ENCODE measurements at regions not wholly inside any gene's neighbourhood (a gene's known extent, or its start where the extent isn't known, plus 50 kb on each side); places are given as distances from the start of the nearest gene placed in this dataset.
A peak's percentile ranks its signal among the peaks of the same experiment; 100 is the strongest.

GRCh38 chr9:17063535-17064135 is 71.2 kb upstream of the CNTLN start:
- no peak overlapping the region for H3K4me3 Mint-ChIP-seq
- peak; percentile 42 for DNase-seq
- no peaks in the 10 kb centered on the region for H3K9me3 ChIP-seq (ENCODE audit: control insufficient read depth, low read depth, low read length)

More at GRCh38 chr9:17063535-17064135, 71.2 kb upstream of the CNTLN start:
- H2BK15ac ChIP-seq (ENCODE audit: low read depth, low read length), result no peak overlapping the region
- no peak overlapping the region for H3K9ac ChIP-seq (ENCODE audit: extremely low read depth, insufficient read length, low read length)
- no peak overlapping the region for H3K14ac ChIP-seq (ENCODE audit: insufficient read depth, low read length)
- H2BK12ac ChIP-seq (ENCODE audit: insufficient read length, low read depth, low read length), result no peak overlapping the region
- Mint-ChIP-seq H3K36me3 (ENCODE audit: insufficient read depth in 1 of 3, low read depth in 3 of 3) (no peaks in the 10 kb centered on the region), H3K4me1 (no peaks in the 10 kb centered on the region), H3K27me3 (ENCODE audit: low read depth) (no peaks in the 10 kb centered on the region), H3K27ac (no peak overlapping the region), H3K9me3 (no peaks in the 10 kb centered on the region)
- no peaks in the 10 kb centered on the region for H3K23me2 ChIP-seq (ENCODE audit: insufficient read length, low read depth, low read length, poor library complexity, severe bottlenecking)
- H3K4me2 ChIP-seq (ENCODE audit: insufficient read depth, insufficient read length, low read length), result no peak overlapping the region
- no peak overlapping the region for H3T11ph ChIP-seq (ENCODE audit: low read length)
- H3K79me2 ChIP-seq (ENCODE audit: insufficient read depth, low read length), result no peaks in the 10 kb centered on the region
- no peak overlapping the region for H3K27ac ChIP-seq (ENCODE audit: insufficient read length, low read depth, low read length)
- no peak overlapping the region for H2AK5ac ChIP-seq (ENCODE audit: insufficient read length, low read length)
- no peak overlapping the region for H2BK5ac ChIP-seq (ENCODE audit: insufficient read length, low read length)
- no peak overlapping the region for H3K4ac ChIP-seq (ENCODE audit: low read depth, low read length)
- no peak overlapping the region for H3K18ac ChIP-seq (ENCODE audit: insufficient read length, low read depth, low read length)
- no peaks in the 10 kb centered on the region for H4K20me1 ChIP-seq (ENCODE audit: control insufficient read depth, insufficient read depth, insufficient read length)
- peak; percentile 91 for TF ChIP-seq CTCF (conservative IDR thresholded peaks at IDR 0.05)
- no peak overlapping the region for H2BK120ac ChIP-seq (ENCODE audit: low read depth, low read length, poor library complexity, severe bottlenecking)
- no peaks in the 10 kb centered on the region for H3K4me1 ChIP-seq (ENCODE audit: insufficient read depth, low read length)
- H3K27me3 ChIP-seq (ENCODE audit: insufficient read depth, low read length), result no peaks in the 10 kb centered on the region; the same call in 1 of the 2 replicates
- H3K56ac ChIP-seq (ENCODE audit: insufficient read length, low read depth, low read length), result no peak overlapping the region
- no peak overlapping the region for H2AFZ ChIP-seq (ENCODE audit: low read length)
- no peak overlapping the region for H4K8ac ChIP-seq (replicated peaks; ENCODE audit: insufficient read length, low read depth, low read length)
- H2BK20ac ChIP-seq (ENCODE audit: low read depth, low read length, poor library complexity, severe bottlenecking), result no peak overlapping the region
- no peak overlapping the region for H4K5ac ChIP-seq (ENCODE audit: insufficient read length, low read depth, low read length)
- no CpG with 5 or more reads among the region's 2 CpGs for WGBS (ENCODE audit: extremely low coverage, insufficient read length, low lambda C conversion rate)
- no peaks in the 10 kb centered on the region for H3K79me1 ChIP-seq (ENCODE audit: insufficient read depth, low read depth, low read length, poor library complexity, severe bottlenecking)
- H4K91ac ChIP-seq (ENCODE audit: insufficient read length, low read depth, low read length), result no peak overlapping the region
- no peak overlapping the region for H3K23ac ChIP-seq (ENCODE audit: insufficient read length, low read depth, low read length)
